ENCODE measurements at regions not wholly inside any gene's neighbourhood (a gene's known extent, or its start where the extent isn't known, plus 50 kb on each side); places are given as distances from the start of the nearest gene placed in this dataset.
"Not testable (repeated sequence)": the region's sequence is repeated elsewhere in the genome, so short reads cannot be mapped to it uniquely, and the experiment has no call there.

DNA sequence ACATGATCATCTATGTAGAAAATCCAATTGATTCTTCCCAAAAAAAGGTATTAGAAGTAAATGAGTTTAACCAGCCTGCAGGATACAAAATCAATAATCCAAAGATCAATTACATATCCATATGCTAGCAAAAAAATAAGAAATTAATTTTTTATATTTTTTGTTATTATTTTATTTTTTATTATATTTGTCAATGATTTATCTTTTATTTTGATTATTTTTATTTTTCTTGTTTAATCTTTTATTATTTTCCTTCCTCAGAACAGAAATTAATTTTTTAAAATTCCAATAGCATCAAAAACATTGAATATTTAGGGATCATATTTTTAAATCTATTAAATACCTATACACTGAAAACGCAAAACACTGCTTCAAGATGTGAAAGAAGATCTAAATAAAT lies 331.2 kb downstream of the PLPP3 start:
- Histone ChIP-seq H3K36me3 (replicated peaks) (no peaks in the 10 kb centered on the region), H3K4me3 (ENCODE audit: low read depth, low read length) (no peak overlapping the region), H3K27me3 (replicated peaks) (no peaks in the 10 kb centered on the region), H3K27ac (no peak overlapping the region)
- DNase-seq: no peak
- in situ Hi-C loops (cut with HindIII; ENCODE audit: low pct_ligation_motif_present, low sequenced_read_pairs): no loop called here
- TF ChIP-seq, protein P1, sequence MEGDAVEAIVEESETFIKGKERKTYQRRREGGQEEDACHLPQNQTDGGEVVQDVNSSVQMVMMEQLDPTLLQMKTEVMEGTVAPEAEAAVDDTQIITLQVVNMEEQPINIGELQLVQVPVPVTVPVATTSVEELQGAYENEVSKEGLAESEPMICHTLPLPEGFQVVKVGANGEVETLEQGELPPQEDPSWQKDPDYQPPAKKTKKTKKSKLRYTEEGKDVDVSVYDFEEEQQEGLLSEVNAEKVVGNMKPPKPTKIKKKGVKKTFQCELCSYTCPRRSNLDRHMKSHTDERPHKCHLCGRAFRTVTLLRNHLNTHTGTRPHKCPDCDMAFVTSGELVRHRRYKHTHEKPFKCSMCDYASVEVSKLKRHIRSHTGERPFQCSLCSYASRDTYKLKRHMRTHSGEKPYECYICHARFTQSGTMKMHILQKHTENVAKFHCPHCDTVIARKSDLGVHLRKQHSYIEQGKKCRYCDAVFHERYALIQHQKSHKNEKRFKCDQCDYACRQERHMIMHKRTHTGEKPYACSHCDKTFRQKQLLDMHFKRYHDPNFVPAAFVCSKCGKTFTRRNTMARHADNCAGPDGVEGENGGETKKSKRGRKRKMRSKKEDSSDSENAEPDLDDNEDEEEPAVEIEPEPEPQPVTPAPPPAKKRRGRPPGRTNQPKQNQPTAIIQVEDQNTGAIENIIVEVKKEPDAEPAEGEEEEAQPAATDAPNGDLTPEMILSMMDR (IDR thresholded peaks at IDR 0.05; ENCODE audit: low read depth, low read length, missing control alignments): no peak

DNA sequence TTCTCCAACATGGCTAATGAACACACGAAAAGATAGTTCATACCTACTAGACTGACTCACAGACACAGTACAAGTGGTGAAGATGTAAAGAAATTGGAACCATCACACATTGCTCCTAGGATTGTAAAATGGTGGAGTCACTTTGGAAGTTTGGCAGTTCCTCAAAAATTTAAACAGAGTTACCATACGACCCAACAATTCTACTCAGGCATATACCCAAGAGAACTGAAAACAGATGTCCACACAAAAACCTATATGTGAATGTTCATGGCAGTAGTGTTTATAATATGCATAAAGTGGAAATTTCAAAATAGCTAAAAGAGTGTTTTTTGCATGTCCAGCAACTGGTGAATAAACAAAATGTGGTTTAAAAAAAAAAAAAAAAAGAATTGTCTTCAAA lies 332.6 kb downstream of the PLPP3 start:
- in situ Hi-C loops (cut with HindIII; ENCODE audit: low pct_ligation_motif_present, low sequenced_read_pairs); H3K36me3 ChIP-seq (replicated peaks); H3K27me3 ChIP-seq (replicated peaks); DNase-seq; H3K27ac ChIP-seq; H3K4me3 ChIP-seq (ENCODE audit: low read depth, low read length): not testable (repeated sequence)

DNA sequence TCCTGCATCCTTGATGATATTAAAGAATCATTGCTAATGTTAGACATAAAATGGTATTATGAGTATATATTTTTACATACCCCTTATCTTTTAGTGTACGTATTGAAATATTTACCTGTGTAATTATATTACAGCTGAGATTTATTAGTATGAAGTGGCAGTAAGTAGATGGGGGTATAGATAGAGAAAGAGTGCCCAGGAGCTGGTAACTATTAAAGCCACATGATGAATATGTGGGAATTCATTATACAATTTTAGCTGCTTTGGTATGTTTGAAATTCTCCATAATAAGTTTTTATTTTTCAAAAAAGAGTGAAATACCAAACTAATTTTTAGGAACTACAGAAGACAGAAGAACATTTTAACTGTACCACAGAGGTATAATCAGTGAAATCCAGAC lies 339.0 kb downstream of the PLPP3 start:
- TF ChIP-seq, protein P1 (IDR thresholded peaks at IDR 0.05; ENCODE audit: low read depth, low read length, missing control alignments): no peak
- no peaks in the 10 kb centered on the region for H3K27me3 ChIP-seq (replicated peaks)
- DNase-seq: no peak
- in situ Hi-C loops (cut with HindIII; ENCODE audit: low pct_ligation_motif_present, low sequenced_read_pairs): no loop called here
- H3K36me3 ChIP-seq (replicated peaks): no peaks in the 10 kb centered on the region
- H3K27ac ChIP-seq: no peak overlapping the region
- no peak overlapping the region for H3K4me3 ChIP-seq (ENCODE audit: low read depth, low read length)

GRCh38 chr1:56237491-56238064 lies 341.8 kb downstream of the PLPP3 start:
- Histone ChIP-seq H3K4me3 (ENCODE audit: low read depth, low read length) (no peak overlapping the region), H3K36me3 (replicated peaks) (no peaks in the 10 kb centered on the region), H3K27ac (no peak overlapping the region), H3K27me3 (replicated peaks) (no peaks in the 10 kb centered on the region)
- TF ChIP-seq, protein P1 (IDR thresholded peaks at IDR 0.05; ENCODE audit: low read depth, low read length, missing control alignments): no peak
- in situ Hi-C loops (cut with HindIII; ENCODE audit: low pct_ligation_motif_present, low sequenced_read_pairs): no loop called here
- no peak for DNase-seq

GRCh38 chr1:56236688-56237087 lies 342.7 kb downstream of the PLPP3 start:
- in situ Hi-C loops (cut with HindIII; ENCODE audit: low pct_ligation_motif_present, low sequenced_read_pairs): no loop called here
- TF ChIP-seq, protein P1 (IDR thresholded peaks at IDR 0.05; ENCODE audit: low read depth, low read length, missing control alignments): no peak
- no peaks in the 10 kb centered on the region for H3K36me3 ChIP-seq (replicated peaks)
- no peak overlapping the region for H3K27ac ChIP-seq
- H3K27me3 ChIP-seq (replicated peaks): no peaks in the 10 kb centered on the region
- no peak overlapping the region for H3K4me3 ChIP-seq (ENCODE audit: low read depth, low read length)
- no peak for DNase-seq

GRCh38 chr1:56235909-56236510 lies 343.4 kb downstream of the PLPP3 start:
- no peaks in the 10 kb centered on the region for H3K36me3 ChIP-seq (replicated peaks)
- H3K27me3 ChIP-seq (replicated peaks): no peaks in the 10 kb centered on the region
- in situ Hi-C loops (cut with HindIII; ENCODE audit: low pct_ligation_motif_present, low sequenced_read_pairs): no loop called here
- H3K27ac ChIP-seq: no peak overlapping the region
- DNase-seq: no peak
- TF ChIP-seq, protein P1 (IDR thresholded peaks at IDR 0.05; ENCODE audit: low read depth, low read length, missing control alignments): no peak
- H3K4me3 ChIP-seq (ENCODE audit: low read depth, low read length): no peak overlapping the region
